Daoy (cell line): ENCODE measurements at regions not wholly inside any gene's neighbourhood (a gene's known extent, or its start where the extent isn't known, plus 50 kb on each side); places are given as distances from the start of the nearest gene placed in this dataset.

Experiments used
- DNase-seq: peaks from one replicate; pipeline ENCODE4 v3.0.0-alpha.2; 2015; ENCODE audit warnings: low read depth

DNA sequence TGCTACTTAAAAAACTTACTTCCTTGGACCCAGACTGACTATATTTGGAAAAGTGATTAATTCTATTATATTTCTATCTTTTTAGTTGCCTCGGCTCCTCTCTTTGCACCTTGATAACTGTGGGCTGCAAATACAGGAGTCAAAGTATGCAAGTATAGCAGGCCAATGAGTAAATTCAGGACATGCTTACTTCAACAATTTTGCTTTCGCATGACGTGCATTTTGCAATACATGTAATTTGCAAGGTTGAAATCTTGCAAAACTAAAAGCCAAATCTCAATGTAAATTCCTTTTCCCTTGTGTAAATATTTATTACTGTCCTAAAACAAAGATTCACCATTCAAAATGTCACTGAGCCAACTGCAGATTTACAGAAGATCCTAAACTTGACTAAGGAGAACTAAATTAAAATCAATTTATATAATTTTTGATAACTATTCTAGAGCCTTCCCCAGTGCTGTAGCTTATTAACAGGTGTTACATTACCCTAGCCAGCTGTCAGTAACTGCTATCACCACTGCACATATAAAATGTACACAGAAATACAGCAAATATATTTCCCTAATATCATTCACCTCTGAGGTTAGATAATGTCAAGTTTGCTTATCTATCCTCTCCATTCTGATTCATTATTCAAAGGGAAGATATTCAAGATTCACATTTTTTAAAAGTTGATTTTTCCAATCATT lies 1069.5 kb downstream of the TRHDE start:
- no peak for DNase-seq

GRCh38 chr12:73342733-73343132 lies 1070.6 kb downstream of the TRHDE start:
- DNase-seq, result no peak

- no peak for DNase-seq
Measured at GRCh38 chr12:73352826-73353225, 1080.7 kb downstream of the TRHDE start.

DNA sequence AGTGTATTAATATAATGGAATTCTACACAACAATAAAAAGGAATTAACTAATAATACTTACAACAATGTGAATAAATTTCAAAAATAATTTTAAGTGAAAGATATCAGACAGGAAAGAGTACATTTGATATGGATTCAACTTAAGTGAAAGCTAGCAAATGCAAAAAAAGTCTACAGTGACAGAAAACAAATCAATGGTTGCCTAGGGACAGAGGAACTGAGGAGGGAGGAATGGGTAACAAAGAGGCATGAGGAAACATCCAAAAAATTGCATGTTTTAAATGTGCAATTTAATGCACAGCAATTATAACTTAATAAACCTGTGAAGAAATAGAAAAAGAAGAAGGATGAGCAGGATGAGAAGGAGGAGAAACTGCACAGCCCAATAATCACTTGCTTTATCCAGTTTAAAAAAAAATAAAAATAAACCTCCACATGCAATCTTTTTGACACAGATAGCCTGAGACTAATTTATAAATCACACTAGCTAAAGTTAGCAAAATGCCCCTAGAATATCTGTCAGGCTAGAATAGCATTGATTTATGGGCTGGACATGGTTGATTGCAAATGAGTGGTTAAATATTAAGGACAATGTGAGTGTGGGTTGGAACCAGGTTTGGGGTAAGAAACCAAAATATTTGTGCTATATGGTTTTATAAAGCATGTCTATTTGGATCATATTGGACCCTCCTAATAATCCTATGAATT lies 1089.1 kb downstream of the TRHDE start:
- no peak for DNase-seq

GRCh38 chr12:73361864-73362230 lies 1089.7 kb downstream of the TRHDE start:
- DNase-seq, result no peak

DNA sequence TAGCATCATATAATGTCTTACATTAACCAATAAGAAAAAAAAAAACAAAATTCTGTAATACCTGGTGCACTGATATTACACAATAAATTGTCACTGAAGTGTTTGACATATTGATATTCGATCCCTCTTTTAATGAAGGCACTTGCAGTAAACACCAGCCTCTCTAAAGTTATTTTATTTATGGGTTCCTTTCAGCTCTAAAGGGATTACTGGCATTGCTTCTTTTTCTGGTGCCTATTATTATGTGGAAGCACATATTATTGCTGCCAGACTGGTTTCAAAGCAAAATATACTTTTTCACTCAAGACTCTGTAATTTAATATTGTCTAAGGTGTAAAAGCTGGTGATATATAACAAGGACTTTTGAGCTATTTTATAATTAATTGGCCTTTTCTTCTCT lies 1090.5 kb downstream of the TRHDE start:
- no peak for DNase-seq

DNA sequence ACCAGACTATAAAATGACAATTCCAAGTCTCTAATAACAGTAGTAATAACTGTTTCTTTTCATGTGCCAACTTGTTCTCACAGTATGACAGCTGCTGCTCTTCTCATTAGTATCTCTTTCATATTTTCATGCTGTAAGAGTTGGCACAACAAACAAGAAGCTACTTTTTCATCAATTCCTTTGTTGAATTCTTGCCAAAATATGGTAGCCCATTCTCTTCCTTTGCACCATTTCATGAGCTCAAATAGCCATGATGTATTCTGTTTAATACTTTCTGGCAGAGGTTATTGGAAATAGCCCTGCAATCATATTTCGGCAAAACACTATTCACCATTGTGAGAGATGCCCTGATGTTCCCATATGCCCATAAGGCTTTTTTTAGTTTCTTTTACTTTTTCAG lies 1100.7 kb downstream of the TRHDE start:
- no peak for DNase-seq

DNA sequence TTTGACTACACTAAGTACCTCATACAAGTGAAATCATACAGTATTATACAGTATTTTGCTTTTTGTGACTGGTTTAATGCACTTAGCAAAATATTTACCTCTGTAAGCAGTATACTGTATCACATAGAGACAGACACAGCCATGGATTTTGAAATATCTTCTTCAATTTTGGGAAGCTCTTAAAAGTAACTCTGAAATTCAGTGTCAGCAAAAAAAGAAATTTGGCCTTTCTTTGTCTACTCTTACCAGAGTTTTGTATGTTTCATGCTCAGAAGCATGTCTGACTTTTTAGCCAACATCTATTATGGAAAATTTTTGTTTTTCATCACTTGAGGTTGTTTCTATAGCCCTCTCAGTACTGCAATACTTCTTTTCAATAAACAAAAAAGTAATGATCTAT lies 1102.2 kb downstream of the TRHDE start:
- no peak for DNase-seq

DNA sequence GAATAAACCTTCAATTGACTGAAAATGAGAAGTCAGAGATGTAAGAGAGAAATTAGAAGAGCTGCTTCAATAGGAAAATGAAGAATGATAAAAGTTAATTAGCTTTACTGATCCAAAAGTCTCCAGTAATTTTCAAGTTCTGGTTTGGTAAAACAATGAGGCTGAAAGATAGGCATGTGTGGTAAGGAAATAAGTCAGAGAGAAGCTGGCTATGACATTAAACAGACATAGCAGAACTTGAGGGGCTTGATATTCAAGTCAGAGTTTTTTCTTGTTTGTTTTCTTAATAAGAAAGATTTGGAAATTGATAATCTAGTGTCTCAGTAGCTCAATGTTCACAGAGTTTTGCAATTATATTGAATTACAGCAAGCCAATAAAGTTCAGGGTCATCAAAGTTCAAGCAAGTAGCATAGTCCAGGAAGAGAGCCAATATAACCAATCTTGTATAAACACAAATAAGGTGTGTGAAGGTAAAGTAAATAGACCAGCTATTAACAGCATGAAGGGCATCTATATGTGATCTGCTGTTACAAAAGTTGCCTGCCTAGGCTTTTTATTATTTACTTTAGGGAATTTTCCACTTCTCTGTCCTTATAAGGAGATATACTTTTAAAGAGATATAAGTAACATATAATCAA lies 1111.5 kb downstream of the TRHDE start:
- no peak for DNase-seq

DNA sequence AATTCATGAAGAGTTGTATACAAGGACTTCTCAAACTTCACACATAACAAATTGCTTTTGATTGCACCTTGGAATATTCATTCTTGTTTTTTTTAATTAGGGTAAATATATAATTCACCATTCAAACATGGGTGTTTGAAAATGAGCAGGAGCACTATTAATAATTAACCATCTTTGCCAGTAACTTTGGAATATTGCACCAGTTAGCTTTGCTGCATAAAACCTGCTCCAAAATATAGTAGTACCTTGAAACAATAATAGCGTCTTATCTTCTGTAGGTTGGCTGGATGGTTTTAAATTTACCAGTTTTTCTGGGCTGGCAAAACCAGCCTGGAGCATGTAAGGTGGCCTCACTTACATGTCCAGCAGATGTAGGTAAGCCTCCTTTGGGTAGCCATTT lies 1112.4 kb downstream of the TRHDE start:
- no peak for DNase-seq

DNA sequence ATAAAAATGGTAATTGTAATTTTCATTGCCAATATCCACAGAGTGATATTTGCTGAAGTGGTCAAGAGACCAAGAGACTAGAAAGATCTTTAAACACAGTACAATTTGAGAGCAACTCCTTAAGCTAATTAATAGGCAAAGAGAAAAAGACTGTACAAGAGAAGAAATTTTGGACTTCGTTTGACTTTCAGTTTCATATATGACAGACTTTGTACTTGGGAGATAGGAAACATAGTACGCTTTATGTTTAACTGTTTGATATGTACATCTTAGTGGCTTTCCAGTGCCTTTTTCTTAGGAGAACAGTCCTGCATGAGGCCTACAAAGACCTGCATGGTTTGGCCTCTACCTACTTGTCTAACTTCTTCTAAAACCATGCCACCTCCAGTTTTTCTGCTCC lies 1118.1 kb downstream of the TRHDE start:
- DNase-seq, result no peak

DNA sequence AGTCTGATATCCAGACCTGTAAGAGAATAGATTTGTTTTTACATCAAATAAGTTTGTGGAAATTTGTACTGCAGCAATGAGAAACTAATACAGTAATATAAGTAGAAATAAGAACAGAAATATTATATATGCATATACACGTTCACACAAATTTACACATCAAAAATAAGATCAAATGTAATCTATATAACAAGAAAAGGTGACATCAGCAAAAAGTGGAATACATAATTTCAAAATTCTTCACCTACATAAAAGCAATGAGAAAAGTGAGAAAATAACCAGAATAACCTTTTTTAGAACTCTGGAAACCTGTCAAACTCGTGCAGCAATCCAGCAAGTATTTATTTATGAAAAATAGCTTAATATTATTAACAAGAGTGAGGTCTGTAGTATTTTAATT lies 1124.6 kb upstream of the ATXN7L3B start:
- no peak for DNase-seq

- no peak for DNase-seq
Measured at GRCh38 chr12:73413974-73414373, 1123.7 kb upstream of the ATXN7L3B start.

DNA sequence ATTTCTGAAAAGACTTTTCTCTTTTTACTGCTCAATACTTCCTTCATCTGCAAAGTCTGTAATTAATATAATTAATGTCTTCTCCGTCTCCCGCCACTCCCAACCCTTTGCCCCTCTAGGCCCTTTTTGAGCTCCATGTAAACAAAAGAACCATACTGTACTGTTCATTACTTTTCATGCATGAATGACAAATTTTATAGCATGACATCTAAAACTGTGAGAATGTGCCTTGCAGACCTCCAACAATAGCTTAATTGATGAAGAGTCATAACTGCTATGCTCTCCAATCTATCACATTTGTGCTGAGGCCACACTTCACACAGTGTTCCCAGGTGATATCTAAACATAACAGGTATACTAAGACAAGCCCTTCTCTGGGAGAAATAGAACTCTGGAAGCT lies 1122.7 kb upstream of the ATXN7L3B start:
- DNase-seq, result no peak

DNA sequence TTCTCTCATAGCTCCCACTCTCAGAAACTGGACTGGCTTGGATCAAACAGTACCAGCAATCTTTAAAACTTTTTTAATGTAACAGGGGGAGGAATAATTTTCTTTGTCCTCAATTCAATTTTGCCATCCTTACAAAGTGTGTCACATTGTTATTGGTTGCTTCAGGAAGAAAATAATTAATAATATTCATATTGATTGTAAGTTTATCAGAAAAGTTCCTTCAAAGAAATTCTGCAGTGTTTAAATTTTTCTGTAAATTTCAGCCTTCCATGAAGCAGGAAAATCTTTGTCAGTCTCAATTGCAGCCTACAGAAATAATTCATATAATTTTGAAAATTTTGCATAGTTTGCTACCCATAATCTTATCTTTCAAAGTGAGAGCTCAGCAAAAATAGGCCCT lies 1119.1 kb upstream of the ATXN7L3B start:
- no peak for DNase-seq

DNA sequence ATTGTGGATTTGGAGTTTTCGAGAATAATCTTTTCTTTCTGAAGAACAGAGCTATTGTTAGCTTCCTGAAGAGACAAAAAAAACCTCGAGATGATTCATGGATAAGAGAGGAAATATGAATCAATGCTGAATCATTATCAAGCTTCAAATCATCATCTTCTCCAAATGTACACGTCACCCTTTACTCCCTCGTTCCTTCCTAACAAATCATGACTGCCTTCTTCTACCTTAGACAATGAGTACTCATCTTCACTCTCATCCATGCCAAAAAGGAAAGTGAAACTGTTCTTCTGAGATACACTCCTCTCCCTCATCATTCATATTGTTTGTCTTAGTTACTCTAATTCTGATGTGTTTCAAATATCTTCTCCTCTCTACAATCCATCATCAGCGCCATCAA lies 1115.8 kb upstream of the ATXN7L3B start:
- peak; percentile 48 for DNase-seq

DNA sequence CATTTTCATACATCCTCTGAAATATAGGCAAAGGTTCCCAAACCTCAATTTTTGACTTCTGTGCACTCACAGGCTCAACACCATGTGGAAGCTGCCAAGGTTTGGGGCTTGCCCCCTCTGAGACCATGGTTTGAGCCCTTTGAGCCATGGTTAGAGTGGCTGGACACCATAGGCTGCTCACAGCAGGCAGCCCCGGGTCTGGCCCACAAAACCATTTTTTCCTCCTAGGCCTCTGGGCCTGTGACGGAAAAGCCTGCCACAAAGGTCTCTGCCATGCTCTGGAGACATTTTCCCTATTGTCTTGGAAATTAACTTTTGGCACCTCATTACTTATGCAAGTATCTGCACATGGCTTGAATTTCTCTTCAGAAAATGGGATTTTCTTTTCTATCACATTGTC lies 1113.2 kb upstream of the ATXN7L3B start:
- DNase-seq, result no peak

GRCh38 chr12:73445658-73446324 lies 1091.8 kb upstream of the ATXN7L3B start:
- DNase-seq, result no peak

- no peak for DNase-seq
Measured at GRCh38 chr12:73452672-73453469, 1084.8 kb upstream of the ATXN7L3B start.

DNA sequence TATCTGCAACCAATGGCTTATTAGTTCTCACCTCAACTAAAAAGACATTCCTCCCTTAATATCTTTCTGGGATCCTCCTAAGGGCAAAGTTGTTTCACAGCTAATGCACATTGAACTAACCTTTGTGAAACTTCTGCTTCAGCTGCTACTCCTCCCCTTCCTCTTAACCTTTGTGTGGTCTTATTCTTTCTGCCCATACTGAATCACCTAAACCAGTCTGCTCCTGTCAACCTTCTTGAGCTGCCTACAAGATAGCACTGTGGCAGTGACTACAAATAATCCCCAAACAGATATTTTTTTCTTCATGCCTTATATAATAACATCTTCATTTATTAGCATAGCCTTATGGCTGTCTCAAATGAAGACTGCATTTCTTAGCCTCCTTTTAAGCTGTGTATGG lies 1077.4 kb upstream of the ATXN7L3B start:
- no peak for DNase-seq

DNA sequence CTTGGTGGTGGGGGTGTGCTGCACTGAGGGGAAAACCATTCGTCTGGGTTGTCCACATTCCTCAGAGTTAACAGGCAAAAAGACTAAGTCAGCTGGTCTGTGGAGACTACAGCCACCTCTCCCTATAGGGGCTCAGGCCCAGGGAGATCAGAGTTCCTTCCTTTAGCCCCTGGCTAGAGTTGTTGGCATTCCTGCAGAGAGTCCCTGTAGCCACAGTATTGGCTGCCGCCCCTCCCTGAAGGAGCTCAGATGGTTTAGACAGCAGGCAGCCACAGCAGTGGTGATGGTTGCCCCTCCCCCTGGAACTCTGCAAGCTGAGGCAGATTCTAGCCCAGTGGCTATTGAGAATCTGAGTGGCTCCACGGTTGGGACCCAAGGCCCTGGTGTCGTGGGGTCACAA lies 1072.5 kb upstream of the ATXN7L3B start:
- DNase-seq, result no peak

DNA sequence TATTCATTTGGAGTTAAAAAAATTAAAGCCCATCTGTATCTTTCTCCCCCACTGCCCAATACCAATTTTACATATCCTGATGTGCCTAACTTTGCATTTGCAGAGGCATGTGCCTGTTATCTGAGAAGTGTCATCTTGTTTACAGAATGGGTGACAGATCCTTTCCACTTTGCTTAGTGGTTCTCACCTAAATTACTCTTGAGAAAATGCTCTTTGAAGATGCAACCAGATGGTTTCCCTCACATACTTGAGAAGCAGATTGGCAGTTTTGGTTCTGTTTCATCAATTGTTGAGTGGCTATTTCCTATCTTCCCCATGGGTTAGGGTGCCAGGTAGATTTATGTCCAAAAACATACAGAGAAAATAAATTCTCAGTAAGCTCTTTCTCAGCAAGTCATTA lies 1051.4 kb upstream of the ATXN7L3B start:
- no peak for DNase-seq
